MM.1S (cell line): ENCODE measurements at regions not wholly inside any gene's neighbourhood (a gene's known extent, or its start where the extent isn't known, plus 50 kb on each side); places are given as distances from the start of the nearest gene placed in this dataset.

ENCODE experiments used
- EZH2 ChIP-seq: fragments of 300-600 bp; sonication (generic); optimal IDR thresholded peaks from 2 replicates; pipeline ENCODE3; 2017; ENCODE audit warnings: low read depth, mild to moderate bottlenecking, antibody characterized with exemption, low read length, mixed read lengths
- TF ChIP-seq, protein P1 (sequence below): fragments of 300-600 bp; sonication (generic); IDR thresholded peaks from 2 replicates; pipeline ENCODE4 v1.5.1; 2016; ENCODE audit warnings: antibody characterized with exemption, low read length, mixed read lengths

GRCh38 chr3:180420804-180421203 lies 181.2 kb upstream of the TTC14 start:
- TF ChIP-seq, protein P1, sequence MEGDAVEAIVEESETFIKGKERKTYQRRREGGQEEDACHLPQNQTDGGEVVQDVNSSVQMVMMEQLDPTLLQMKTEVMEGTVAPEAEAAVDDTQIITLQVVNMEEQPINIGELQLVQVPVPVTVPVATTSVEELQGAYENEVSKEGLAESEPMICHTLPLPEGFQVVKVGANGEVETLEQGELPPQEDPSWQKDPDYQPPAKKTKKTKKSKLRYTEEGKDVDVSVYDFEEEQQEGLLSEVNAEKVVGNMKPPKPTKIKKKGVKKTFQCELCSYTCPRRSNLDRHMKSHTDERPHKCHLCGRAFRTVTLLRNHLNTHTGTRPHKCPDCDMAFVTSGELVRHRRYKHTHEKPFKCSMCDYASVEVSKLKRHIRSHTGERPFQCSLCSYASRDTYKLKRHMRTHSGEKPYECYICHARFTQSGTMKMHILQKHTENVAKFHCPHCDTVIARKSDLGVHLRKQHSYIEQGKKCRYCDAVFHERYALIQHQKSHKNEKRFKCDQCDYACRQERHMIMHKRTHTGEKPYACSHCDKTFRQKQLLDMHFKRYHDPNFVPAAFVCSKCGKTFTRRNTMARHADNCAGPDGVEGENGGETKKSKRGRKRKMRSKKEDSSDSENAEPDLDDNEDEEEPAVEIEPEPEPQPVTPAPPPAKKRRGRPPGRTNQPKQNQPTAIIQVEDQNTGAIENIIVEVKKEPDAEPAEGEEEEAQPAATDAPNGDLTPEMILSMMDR: no peak
- TF ChIP-seq EZH2: no peak
